Liver (tissue), 3 donors: ENCODE measurements at regions not wholly inside any gene's neighbourhood (a gene's known extent, or its start where the extent isn't known, plus 50 kb on each side); places are given as distances from the start of the nearest gene placed in this dataset.
"Not testable (repeated sequence)": the region's sequence is repeated elsewhere in the genome, so short reads cannot be mapped to it uniquely, and the experiment has no call there.

Source experiments
- ATF3 ChIP-seq: IDR thresholded peaks from 2 replicates; pipeline ENCODE4 v1.6.1; 2016; ENCODE audit warnings: antibody characterized with exemption
- CTCF ChIP-seq: fragments of 150-350 bp; IDR thresholded peaks from 2 replicates; pipeline ENCODE4 v1.5.1; 2017; ENCODE audit warnings: improper control_type of control experiment, low read depth, low read length; ENCODE audit not compliant: missing input control
- EGR1 ChIP-seq, 2 donors: IDR thresholded peaks; 2 replicates each; pipeline ENCODE4 v1.6.1; 2016 to 2018; ENCODE audit warnings: antibody characterized with exemption in 2 of 2, low read depth in 2 of 2
- GABPA ChIP-seq, 2 donors: IDR thresholded peaks in 1 of 2; conservative IDR thresholded peaks in 1 of 2; 2 replicates each; pipeline ENCODE4 v1.6.1; 2016; ENCODE audit warnings: antibody characterized with exemption in 2 of 2, mild to moderate bottlenecking in 1 of 2, moderate library complexity in 1 of 2
- HNF4A ChIP-seq, 2 donors: conservative IDR thresholded peaks; 2 replicates each; pipeline ENCODE4 v1.6.1; 2016; ENCODE audit warnings: antibody characterized with exemption in 2 of 2, mild to moderate bottlenecking in 2 of 2
- MAX ChIP-seq: IDR thresholded peaks from 2 replicates; pipeline ENCODE4 v1.6.1; 2016; ENCODE audit warnings: antibody characterized with exemption
- NR2F2 ChIP-seq: IDR thresholded peaks from 2 replicates; pipeline ENCODE4 v1.6.1; 2016; ENCODE audit warnings: antibody characterized with exemption
- RAD21 ChIP-seq, 2 donors: IDR thresholded peaks; 2 replicates each; pipeline ENCODE4 v1.6.1; 2016; ENCODE audit warnings: antibody characterized with exemption in 2 of 2, mild to moderate bottlenecking in 2 of 2
- REST ChIP-seq: IDR thresholded peaks from 2 replicates; pipeline ENCODE4 v1.6.1; 2016; ENCODE audit warnings: antibody characterized with exemption, mild to moderate bottlenecking
- YY1 ChIP-seq: IDR thresholded peaks from 2 replicates; pipeline ENCODE4 v1.6.1; 2016; ENCODE audit warnings: antibody characterized with exemption, mild to moderate bottlenecking
- TF ChIP-seq, protein P1 (sequence below): IDR thresholded peaks from 2 replicates; pipeline ENCODE4 v1.6.1; 2016; ENCODE audit warnings: antibody characterized with exemption
- donor health status: healthy.
- donor health status: healthy.

GRCh38 chr3:75288972-75289574 is 375.1 kb upstream of the FRG2C start:
- TF ChIP-seq YY1; MAX; CTCF; ATF3; NR2F2; GABPA (IDR thresholded peaks at IDR 0.05 in 1 of 2, conservative IDR thresholded peaks at IDR 0.05 in 1 of 2); RAD21 (IDR thresholded peaks at IDR 0.05); HNF4A (conservative IDR thresholded peaks at IDR 0.05); EGR1 (IDR thresholded peaks at IDR 0.05; ENCODE audit: low read depth in 2 of 2); REST: not testable (repeated sequence)
- TF ChIP-seq, protein P1, sequence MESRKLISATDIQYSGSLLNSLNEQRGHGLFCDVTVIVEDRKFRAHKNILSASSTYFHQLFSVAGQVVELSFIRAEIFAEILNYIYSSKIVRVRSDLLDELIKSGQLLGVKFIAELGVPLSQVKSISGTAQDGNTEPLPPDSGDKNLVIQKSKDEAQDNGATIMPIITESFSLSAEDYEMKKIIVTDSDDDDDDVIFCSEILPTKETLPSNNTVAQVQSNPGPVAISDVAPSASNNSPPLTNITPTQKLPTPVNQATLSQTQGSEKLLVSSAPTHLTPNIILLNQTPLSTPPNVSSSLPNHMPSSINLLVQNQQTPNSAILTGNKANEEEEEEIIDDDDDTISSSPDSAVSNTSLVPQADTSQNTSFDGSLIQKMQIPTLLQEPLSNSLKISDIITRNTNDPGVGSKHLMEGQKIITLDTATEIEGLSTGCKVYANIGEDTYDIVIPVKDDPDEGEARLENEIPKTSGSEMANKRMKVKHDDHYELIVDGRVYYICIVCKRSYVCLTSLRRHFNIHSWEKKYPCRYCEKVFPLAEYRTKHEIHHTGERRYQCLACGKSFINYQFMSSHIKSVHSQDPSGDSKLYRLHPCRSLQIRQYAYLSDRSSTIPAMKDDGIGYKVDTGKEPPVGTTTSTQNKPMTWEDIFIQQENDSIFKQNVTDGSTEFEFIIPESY: not testable (repeated sequence)
